Body of pancreas (tissue), 4 donors: ENCODE measurements at regions not wholly inside any gene's neighbourhood (a gene's known extent, or its start where the extent isn't known, plus 50 kb on each side); places are given as distances from the start of the nearest gene placed in this dataset.
A peak's percentile ranks its signal among the peaks of the same experiment; 100 is the strongest.

Source experiments
- ATAC-seq: fragments of 150-250 bp; one replicate; pipeline ENCODE4 v1.9.1; 2016
- DNase-seq, 4 donors: peaks; one replicate each; pipeline ENCODE4 v3.0.0-alpha.2; 2019
- H3K27ac ChIP-seq, 4 donors: fragments of 200-600 bp; sonication (generic); 1 replicate in 3 of 4; 2 replicates in 1 of 4; pipeline versions ENCODE4 v1.5.1 to v1.6.1; 2016 to 2019; ENCODE audit warnings: mild to moderate bottlenecking in 1 of 4, mixed read lengths in 1 of 4, moderate library complexity in 1 of 4
- H3K27me3 ChIP-seq, 2 donors: fragments of 200-600 bp; sonication (generic); one replicate each; pipeline ENCODE4 v1.6.0; 2016; ENCODE audit warnings: mild to moderate bottlenecking in 1 of 2
- H3K36me3 ChIP-seq, 2 donors: fragments of 200-600 bp; sonication (generic); replicated peaks in 1 of 2; 2 replicates each; pipeline ENCODE4 v1.5.1; 2016; ENCODE audit warnings: low read depth in 2 of 2; ENCODE audit not compliant: insufficient read depth in 1 of 2
- H3K4me1 ChIP-seq: fragments of 200-600 bp; sonication (generic); one replicate; pipeline ENCODE4 v1.6.0; 2016
- H3K4me3 ChIP-seq, 2 donors: fragments of 200-600 bp; sonication (generic); 1 replicate in 1 of 2; 2 replicates in 1 of 2; pipeline ENCODE4 v1.5.1; 2016 to 2019
- H3K9me3 ChIP-seq, 3 donors: fragments of 200-600 bp; sonication (generic); 1 replicate in 2 of 3; 2 replicates in 1 of 3; pipeline ENCODE4 v1.5.1; 2016
- CTCF ChIP-seq, 7 experiments: fragments of 450-650 bp in 4 of 7; fragments of 200-600 bp in 3 of 7; sonication (generic) in 3 of 7; IDR thresholded peaks; one replicate each; pipeline ENCODE4 v1.5.1; 2016 to 2019; ENCODE audit warnings: antibody characterized with exemption in 7 of 7
- POLR2A ChIP-seq, 3 donors: fragments of 450-650 bp; IDR thresholded peaks; one replicate each; pipeline ENCODE4 v1.6.1; 2016; ENCODE audit warnings: antibody characterized with exemption in 3 of 3, mild to moderate bottlenecking in 2 of 3
- WGBS, 2 donors: methylation state at CpG; one replicate each; pipeline ENCODE4 v1.1.5; 2017; 5-methylcytosine and 5-hydroxymethylcytosine counted together
- intact Hi-C: fragments of 100-400 bp; cut with DNase I; formaldehyde crosslinking; loops from one replicate; pipeline ENCODE4 v1.15.1; 2023

GRCh38 chr1:82153272-82153629 lies 352.5 kb downstream of the ADGRL2 start:
- intact Hi-C loops = no loop called here
- no peaks in the 10 kb centered on the region for H3K27me3 ChIP-seq
- H3K27ac ChIP-seq = no peak overlapping the region
- no peak for TF ChIP-seq POLR2A (IDR thresholded peaks at IDR 0.05)
- TF ChIP-seq CTCF (IDR thresholded peaks at IDR 0.05) = no peak
- H3K9me3 ChIP-seq = no peaks in the 10 kb centered on the region
- no peak for DNase-seq
- H3K4me1 ChIP-seq = peaks cover 7% of the 10 kb centered on the region
- ATAC-seq = no peak
- no peak overlapping the region for H3K4me3 ChIP-seq
- no peaks in the 10 kb centered on the region for H3K36me3 ChIP-seq

GRCh38 chr1:82152356-82153271 lies 351.9 kb downstream of the ADGRL2 start:
- peaks cover 7% of the 10 kb centered on the region for H3K4me1 ChIP-seq
- ATAC-seq (no peak), DNase-seq (no peak)
- WGBS, 2 donors = 26 to 34% methylated on average over 5 of the region's 5 CpGs
- no peaks in the 10 kb centered on the region for H3K9me3 ChIP-seq
- no peak overlapping the region for H3K4me3 ChIP-seq
- no peaks in the 10 kb centered on the region for H3K27me3 ChIP-seq
- peak overlapping the region in 1 of 4 donors; percentile 32 for H3K27ac ChIP-seq
- intact Hi-C loops = no loop called here
- H3K36me3 ChIP-seq = no peaks in the 10 kb centered on the region
- no peak for TF ChIP-seq CTCF (IDR thresholded peaks at IDR 0.05)
- no peak for TF ChIP-seq POLR2A (IDR thresholded peaks at IDR 0.05)

- no peaks in the 10 kb centered on the region for H3K4me1 ChIP-seq
- ATAC-seq = no peak
- H3K27ac ChIP-seq = no peak overlapping the region
- no peaks in the 10 kb centered on the region for H3K36me3 ChIP-seq
- no peak overlapping the region for H3K4me3 ChIP-seq
- no peak for DNase-seq
- TF ChIP-seq POLR2A (IDR thresholded peaks at IDR 0.05) (no peak), CTCF (IDR thresholded peaks at IDR 0.05) (no peak)
- WGBS, 2 donors = 71% methylated on average over 1 of the region's 1 CpG
- H3K9me3 ChIP-seq = no peaks in the 10 kb centered on the region
- H3K27me3 ChIP-seq = no peaks in the 10 kb centered on the region
- intact Hi-C loops = no loop called here
Measured at GRCh38 chr1:82145656-82146055, 344.9 kb downstream of the ADGRL2 start.

GRCh38 chr1:82143108-82143833 lies 342.5 kb downstream of the ADGRL2 start:
- Histone ChIP-seq H3K27me3 (no peaks in the 10 kb centered on the region), H3K4me1 (no peaks in the 10 kb centered on the region), H3K9me3 (no peaks in the 10 kb centered on the region), H3K4me3 (no peak overlapping the region), H3K27ac (no peak overlapping the region), H3K36me3 (no peaks in the 10 kb centered on the region)
- TF ChIP-seq POLR2A (IDR thresholded peaks at IDR 0.05) (no peak), CTCF (IDR thresholded peaks at IDR 0.05) (no peak)
- ATAC-seq (no peak), DNase-seq (no peak)
- intact Hi-C loops = no loop called here
- 47 to 48% methylated on average over 3 of the region's 3 CpGs for WGBS, 2 donors
